Left ventricle myocardium inferior (tissue), 1 donor: ENCODE measurements at regions not wholly inside any gene's neighbourhood (a gene's known extent, or its start where the extent isn't known, plus 50 kb on each side); places are given as distances from the start of the nearest gene placed in this dataset.

Experiments used
- DNase-seq: peaks from one replicate; pipeline ENCODE4 v3.0.0-alpha.2; 2020
- H3K27ac ChIP-seq: fragments of 200-600 bp; replicated peaks from 2 replicates; pipeline ENCODE4 v1.8.0; 2021
- H3K27me3 ChIP-seq: fragments of 200-600 bp; 2 replicates; pipeline ENCODE4 v1.8.0; 2021; ENCODE audit warnings: low read depth
- H3K36me3 ChIP-seq: fragments of 200-600 bp; 2 replicates; pipeline ENCODE4 v1.8.0; 2021
- H3K4me1 ChIP-seq: fragments of 200-600 bp; 2 replicates; pipeline ENCODE4 v1.8.0; 2021
- H3K4me3 ChIP-seq: fragments of 200-600 bp; 2 replicates; pipeline ENCODE4 v1.8.0; 2021; ENCODE audit warnings: mild to moderate bottlenecking, moderate library complexity
- H3K9me3 ChIP-seq: fragments of 200-600 bp; replicated peaks from 2 replicates; pipeline ENCODE4 v1.8.0; 2021
- CTCF ChIP-seq: fragments of 200-600 bp; IDR thresholded peaks from 2 replicates; pipeline ENCODE4 v1.8.0; 2021; ENCODE audit warnings: antibody characterized with exemption, mild to moderate bottlenecking, borderline replicate concordance
- intact Hi-C: fragments of 100-400 bp; cut with micrococcal nuclease; formaldehyde crosslinking; loops from one replicate; pipeline ENCODE4 v1.11.0; 2022
- donor health status: DM: no; HTN: yes; CAD: no; lungs with severe emphysema.

GRCh38 chr2:180314086-180314485 lies 307.0 kb upstream of the CWC22 start:
- no peak for TF ChIP-seq CTCF
- Histone ChIP-seq H3K4me1 (no peaks in the 10 kb centered on the region), H3K36me3 (no peaks in the 10 kb centered on the region), H3K4me3 (no peak overlapping the region), H3K27ac (no peak overlapping the region), H3K9me3 (peaks cover 9% of the 10 kb centered on the region), H3K27me3 (no peaks in the 10 kb centered on the region)
- DNase-seq, result no peak
- intact Hi-C loops, result no loop called here

GRCh38 chr2:180312542-180312941 lies 305.4 kb upstream of the CWC22 start:
- Histone ChIP-seq H3K27ac (no peak overlapping the region), H3K4me3 (no peak overlapping the region), H3K27me3 (no peaks in the 10 kb centered on the region), H3K4me1 (no peaks in the 10 kb centered on the region), H3K9me3 (peaks cover 9% of the 10 kb centered on the region), H3K36me3 (no peaks in the 10 kb centered on the region)
- intact Hi-C loops, result no loop called here
- no peak for TF ChIP-seq CTCF
- no peak for DNase-seq

GRCh38 chr2:180307096-180307495 lies 300.0 kb upstream of the CWC22 start:
- intact Hi-C loops, result no loop called here
- Histone ChIP-seq H3K27ac (no peak overlapping the region), H3K27me3 (no peaks in the 10 kb centered on the region), H3K4me1 (no peaks in the 10 kb centered on the region), H3K4me3 (no peak overlapping the region), H3K36me3 (no peaks in the 10 kb centered on the region), H3K9me3 (peaks cover 6% of the 10 kb centered on the region)
- no peak for DNase-seq
- TF ChIP-seq CTCF, result no peak

GRCh38 chr2:180306346-180306745 lies 299.2 kb upstream of the CWC22 start:
- intact Hi-C loops, result no loop called here
- TF ChIP-seq CTCF, result no peak
- Histone ChIP-seq H3K27ac (no peak overlapping the region), H3K27me3 (no peaks in the 10 kb centered on the region), H3K4me3 (no peak overlapping the region), H3K9me3 (peaks cover 6% of the 10 kb centered on the region), H3K36me3 (no peaks in the 10 kb centered on the region), H3K4me1 (no peaks in the 10 kb centered on the region)
- no peak for DNase-seq

GRCh38 chr2:180291552-180292421 lies 284.7 kb upstream of the CWC22 start:
- H3K27ac ChIP-seq, result no peak overlapping the region
- no peaks in the 10 kb centered on the region for H3K27me3 ChIP-seq
- DNase-seq, result no peak
- TF ChIP-seq CTCF, result no peak
- H3K9me3 ChIP-seq, result no peaks in the 10 kb centered on the region
- intact Hi-C loops, result no loop called here
- H3K36me3 ChIP-seq, result no peaks in the 10 kb centered on the region
- no peak overlapping the region for H3K4me3 ChIP-seq
- H3K4me1 ChIP-seq, result no peaks in the 10 kb centered on the region
